SK-N-SH treated with all-trans-retinoic acid at 6 μM for 48 hours (cell line): ENCODE measurements at regions not wholly inside any gene's neighbourhood (a gene's known extent, or its start where the extent isn't known, plus 50 kb on each side); places are given as distances from the start of the nearest gene placed in this dataset.

ENCODE experiments used
- ARNTL ChIP-seq: fragments of 450-650 bp; formaldehyde crosslinking; IDR thresholded peaks from 2 replicates; pipeline ENCODE4 v1.5.0; 2020; ENCODE audit warnings: low read depth, mild to moderate bottlenecking, moderate library complexity, borderline replicate concordance
- GLIS3 ChIP-seq: fragments of 250-450 bp; sonication (Bioruptor Pico); IDR thresholded peaks from 2 replicates; pipeline ENCODE4 v1.5.0; 2020; ENCODE audit warnings: mild to moderate bottlenecking, moderate library complexity
- ISL1 ChIP-seq: fragments of 250-450 bp; sonication (Bioruptor Pico); IDR thresholded peaks from 2 replicates; pipeline ENCODE4 v2.1.2; 2022; ENCODE audit warnings: mild to moderate bottlenecking, moderate library complexity
- RARB ChIP-seq: fragments of 250-450 bp; sonication (Bioruptor Pico); IDR thresholded peaks from 2 replicates; pipeline ENCODE4 v1.8.0; 2021; ENCODE audit warnings: mild to moderate bottlenecking, moderate library complexity
- TCF4 ChIP-seq: fragments of 250-450 bp; sonication (Bioruptor Pico); IDR thresholded peaks from 2 replicates; pipeline ENCODE4 v1.8.0; 2021; ENCODE audit warnings: mild to moderate bottlenecking, moderate library complexity, borderline replicate concordance
- TOX ChIP-seq: fragments of 250-450 bp; sonication (Bioruptor Pico); IDR thresholded peaks from 2 replicates; pipeline ENCODE4 v1.8.0; 2021; ENCODE audit warnings: mild to moderate bottlenecking, moderate library complexity, borderline replicate concordance
- ZFP3 ChIP-seq: fragments of 250-450 bp; sonication (Bioruptor Pico); IDR thresholded peaks from 2 replicates; pipeline ENCODE4 v1.5.0; 2020; ENCODE audit warnings: mild to moderate bottlenecking, moderate library complexity
- ZFP30 ChIP-seq: fragments of 450-650 bp; formaldehyde crosslinking; IDR thresholded peaks from 2 replicates; pipeline ENCODE4 v1.5.0; 2022; ENCODE audit warnings: mild to moderate bottlenecking, moderate library complexity
- ZNF8 ChIP-seq: fragments of 450-650 bp; formaldehyde crosslinking; IDR thresholded peaks from 2 replicates; pipeline ENCODE4 v1.5.0; 2020; ENCODE audit warnings: mild to moderate bottlenecking, moderate library complexity
- TF ChIP-seq, protein P1 (sequence below): fragments of 250-450 bp; sonication (Bioruptor Pico); IDR thresholded peaks from 2 replicates; pipeline ENCODE4 v1.8.0; 2020; ENCODE audit warnings: mild to moderate bottlenecking, moderate library complexity, borderline replicate concordance
- TF ChIP-seq, protein P2 (sequence below): fragments of 250-450 bp; sonication (Bioruptor Pico); IDR thresholded peaks from 2 replicates; pipeline ENCODE4 v1.5.1; 2020; ENCODE audit warnings: low read depth, mild to moderate bottlenecking, moderate library complexity
- TF ChIP-seq, protein P3 (sequence below): fragments of 250-450 bp; sonication (Bioruptor Pico); IDR thresholded peaks from 2 replicates; pipeline ENCODE4 v1.8.0; 2021; ENCODE audit warnings: low read depth, mild to moderate bottlenecking, moderate library complexity, borderline replicate concordance

DNA sequence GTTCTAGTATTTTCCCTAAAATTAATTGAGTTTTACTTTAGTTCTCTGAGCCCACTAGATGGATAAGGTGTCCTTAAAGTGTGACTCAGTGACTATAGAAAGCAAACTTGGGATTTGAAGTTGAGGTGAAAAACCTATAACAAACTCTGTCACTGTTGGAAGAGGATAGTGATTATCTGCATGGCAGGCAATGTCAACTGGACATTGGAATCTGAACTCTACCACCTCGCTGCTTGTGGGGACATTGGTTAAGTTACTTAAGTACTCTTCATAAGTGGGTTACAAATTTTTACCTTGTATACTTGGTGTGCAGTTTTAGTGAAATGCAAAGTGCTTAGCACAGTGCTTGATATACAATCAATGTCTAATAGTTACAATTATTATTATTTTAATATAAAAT, 87.9 kb upstream of the B3GAT2 start:
- TF ChIP-seq ZFP3 (CRISPR knock-in tag) (no peak), ZFP30 (CRISPR knock-in tag) (no peak), ZNF8 (CRISPR knock-in tag) (no peak), TCF4 (no peak), ARNTL (no peak), RARB (CRISPR knock-in tag) (no peak), TOX (CRISPR knock-in tag) (no peak), ISL1 (CRISPR knock-in tag) (no peak), GLIS3 (CRISPR knock-in tag) (no peak)
- TF ChIP-seq, protein P1, sequence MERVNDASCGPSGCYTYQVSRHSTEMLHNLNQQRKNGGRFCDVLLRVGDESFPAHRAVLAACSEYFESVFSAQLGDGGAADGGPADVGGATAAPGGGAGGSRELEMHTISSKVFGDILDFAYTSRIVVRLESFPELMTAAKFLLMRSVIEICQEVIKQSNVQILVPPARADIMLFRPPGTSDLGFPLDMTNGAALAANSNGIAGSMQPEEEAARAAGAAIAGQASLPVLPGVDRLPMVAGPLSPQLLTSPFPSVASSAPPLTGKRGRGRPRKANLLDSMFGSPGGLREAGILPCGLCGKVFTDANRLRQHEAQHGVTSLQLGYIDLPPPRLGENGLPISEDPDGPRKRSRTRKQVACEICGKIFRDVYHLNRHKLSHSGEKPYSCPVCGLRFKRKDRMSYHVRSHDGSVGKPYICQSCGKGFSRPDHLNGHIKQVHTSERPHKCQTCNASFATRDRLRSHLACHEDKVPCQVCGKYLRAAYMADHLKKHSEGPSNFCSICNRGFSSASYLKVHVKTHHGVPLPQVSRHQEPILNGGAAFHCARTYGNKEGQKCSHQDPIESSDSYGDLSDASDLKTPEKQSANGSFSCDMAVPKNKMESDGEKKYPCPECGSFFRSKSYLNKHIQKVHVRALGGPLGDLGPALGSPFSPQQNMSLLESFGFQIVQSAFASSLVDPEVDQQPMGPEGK (CRISPR knock-in tag) = no peak
- TF ChIP-seq, protein P2, sequence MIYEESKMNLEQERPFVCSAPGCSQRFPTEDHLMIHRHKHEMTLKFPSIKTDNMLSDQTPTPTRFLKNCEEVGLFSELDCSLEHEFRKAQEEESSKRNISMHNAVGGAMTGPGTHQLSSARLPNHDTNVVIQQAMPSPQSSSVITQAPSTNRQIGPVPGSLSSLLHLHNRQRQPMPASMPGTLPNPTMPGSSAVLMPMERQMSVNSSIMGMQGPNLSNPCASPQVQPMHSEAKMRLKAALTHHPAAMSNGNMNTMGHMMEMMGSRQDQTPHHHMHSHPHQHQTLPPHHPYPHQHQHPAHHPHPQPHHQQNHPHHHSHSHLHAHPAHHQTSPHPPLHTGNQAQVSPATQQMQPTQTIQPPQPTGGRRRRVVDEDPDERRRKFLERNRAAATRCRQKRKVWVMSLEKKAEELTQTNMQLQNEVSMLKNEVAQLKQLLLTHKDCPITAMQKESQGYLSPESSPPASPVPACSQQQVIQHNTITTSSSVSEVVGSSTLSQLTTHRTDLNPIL = no peak
- TF ChIP-seq, protein P3, sequence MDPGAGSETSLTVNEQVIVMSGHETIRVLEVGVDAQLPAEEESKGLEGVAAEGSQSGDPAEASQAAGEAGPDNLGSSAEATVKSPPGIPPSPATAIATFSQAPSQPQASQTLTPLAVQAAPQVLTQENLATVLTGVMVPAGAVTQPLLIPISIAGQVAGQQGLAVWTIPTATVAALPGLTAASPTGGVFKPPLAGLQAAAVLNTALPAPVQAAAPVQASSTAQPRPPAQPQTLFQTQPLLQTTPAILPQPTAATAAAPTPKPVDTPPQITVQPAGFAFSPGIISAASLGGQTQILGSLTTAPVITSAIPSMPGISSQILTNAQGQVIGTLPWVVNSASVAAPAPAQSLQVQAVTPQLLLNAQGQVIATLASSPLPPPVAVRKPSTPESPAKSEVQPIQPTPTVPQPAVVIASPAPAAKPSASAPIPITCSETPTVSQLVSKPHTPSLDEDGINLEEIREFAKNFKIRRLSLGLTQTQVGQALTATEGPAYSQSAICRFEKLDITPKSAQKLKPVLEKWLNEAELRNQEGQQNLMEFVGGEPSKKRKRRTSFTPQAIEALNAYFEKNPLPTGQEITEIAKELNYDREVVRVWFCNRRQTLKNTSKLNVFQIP = no peak
